ENCODE measurements at regions not wholly inside any gene's neighbourhood (a gene's known extent, or its start where the extent isn't known, plus 50 kb on each side); places are given as distances from the start of the nearest gene placed in this dataset.
"Not testable (repeated sequence)": the region's sequence is repeated elsewhere in the genome, so short reads cannot be mapped to it uniquely, and the experiment has no call there.

DNA sequence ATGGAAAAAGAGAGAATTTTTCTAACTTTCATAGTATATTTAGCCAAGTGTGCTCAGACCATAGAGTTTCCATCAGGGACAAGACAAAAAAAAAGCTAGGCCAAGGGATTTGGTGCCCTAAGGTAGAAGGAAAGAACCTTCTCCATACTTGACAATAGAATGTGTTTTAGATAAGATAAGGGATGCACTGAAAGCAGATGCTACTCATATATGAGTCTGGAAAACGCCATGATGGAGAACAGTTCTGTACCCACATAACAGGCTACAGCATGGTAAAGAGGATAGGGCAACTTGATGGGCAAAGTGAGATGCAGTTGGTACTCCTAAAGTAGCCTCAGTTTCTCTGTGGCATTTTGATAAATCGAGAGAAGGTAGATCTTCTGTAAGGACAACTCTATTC lies 216.4 kb upstream of the NECTIN3 start:
- no peak for DNase-seq

DNA sequence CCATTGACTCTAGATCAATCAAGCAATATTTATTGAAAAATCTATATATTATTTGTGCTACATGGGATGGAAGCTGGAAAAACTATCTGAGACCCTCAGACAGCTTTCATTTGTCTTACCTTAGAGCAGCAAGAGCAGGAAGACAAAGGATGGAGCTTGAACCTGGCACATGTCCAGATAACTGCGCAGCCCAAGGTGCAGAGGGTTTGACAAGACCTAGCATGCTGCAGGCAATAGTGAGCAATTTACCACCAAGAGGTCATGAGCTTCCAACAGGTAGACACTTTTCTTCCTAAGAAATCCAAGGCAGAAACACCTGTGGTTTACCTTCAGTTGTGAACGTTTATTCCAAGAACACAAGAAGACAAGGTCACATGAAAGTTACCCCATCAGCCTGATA lies 214.7 kb upstream of the NECTIN3 start:
- no peak for DNase-seq

DNA sequence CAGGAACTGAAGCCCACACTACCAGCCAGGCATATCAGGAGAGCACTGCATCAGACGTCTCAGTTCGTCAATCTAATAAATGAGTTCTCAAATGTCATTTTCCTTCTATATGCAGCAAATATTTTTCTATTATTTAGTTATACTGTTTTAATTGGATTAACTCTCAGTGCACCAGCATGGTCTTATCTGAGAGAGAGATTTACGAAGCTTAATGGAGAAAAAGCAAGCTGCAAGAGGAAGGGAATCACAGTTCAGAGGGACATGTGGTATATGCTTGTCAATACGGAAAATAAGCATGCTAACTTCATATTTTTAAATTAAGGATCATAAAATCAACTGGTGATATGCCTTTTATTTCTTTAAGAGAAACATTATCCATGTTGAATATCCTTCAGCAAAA lies 213.1 kb upstream of the NECTIN3 start:
- DNase-seq = no peak

DNA sequence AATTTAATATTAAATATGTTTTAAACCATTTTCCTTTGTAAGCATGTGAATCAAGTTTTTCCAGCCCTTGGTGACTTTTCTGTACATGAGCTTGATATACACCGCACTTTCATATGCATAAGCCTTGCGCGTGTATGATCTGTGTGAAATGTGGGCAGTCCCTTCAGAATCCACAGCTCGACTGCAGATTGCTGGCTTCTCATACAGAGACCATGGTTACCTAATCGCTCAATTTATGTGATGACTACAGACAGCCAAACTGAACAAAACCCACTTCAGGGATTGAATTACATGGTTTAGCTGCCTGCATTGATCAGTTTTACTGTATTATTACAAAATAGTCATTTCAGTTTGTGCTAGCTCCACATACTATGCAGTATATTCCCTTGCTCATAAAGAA lies 212.3 kb upstream of the NECTIN3 start:
- DNase-seq = no peak

DNA sequence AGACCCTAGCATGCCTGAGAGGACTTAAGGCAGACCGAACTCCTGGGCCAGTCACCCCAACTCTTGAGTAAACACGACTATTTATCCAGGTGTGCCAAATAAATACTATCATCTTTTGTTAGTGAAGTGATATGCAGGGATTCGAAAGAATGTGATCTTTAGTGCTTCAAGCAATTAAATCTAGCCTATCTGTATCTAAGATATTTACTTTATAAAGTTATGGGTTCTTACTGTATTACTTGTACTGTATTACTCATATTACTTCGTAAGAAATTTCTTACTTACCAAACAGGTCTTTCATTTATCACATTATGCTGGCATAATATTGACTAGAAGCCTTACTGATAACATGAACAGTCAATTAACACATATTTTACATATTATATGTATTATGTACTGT lies 211.6 kb upstream of the NECTIN3 start:
- no peak for DNase-seq

DNA sequence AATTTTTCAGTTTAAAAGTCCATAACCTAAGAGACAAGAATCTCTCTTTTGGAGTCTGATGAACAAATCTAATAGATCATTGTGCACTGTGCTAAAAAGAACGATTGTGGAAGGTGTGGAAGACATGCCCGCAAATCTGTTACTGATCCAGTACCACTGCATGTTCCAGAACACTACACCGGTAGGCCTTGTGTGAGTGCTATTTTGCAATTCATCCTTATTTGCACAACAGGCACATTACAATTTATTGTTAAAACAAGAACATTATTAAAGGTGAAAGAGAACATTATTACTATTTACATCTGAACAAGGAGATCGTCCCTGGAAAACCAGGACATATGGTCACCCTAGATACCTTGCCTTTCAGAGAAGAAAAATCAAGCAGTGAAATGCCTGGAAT lies 205.7 kb upstream of the NECTIN3 start:
- DNase-seq = no peak

DNA sequence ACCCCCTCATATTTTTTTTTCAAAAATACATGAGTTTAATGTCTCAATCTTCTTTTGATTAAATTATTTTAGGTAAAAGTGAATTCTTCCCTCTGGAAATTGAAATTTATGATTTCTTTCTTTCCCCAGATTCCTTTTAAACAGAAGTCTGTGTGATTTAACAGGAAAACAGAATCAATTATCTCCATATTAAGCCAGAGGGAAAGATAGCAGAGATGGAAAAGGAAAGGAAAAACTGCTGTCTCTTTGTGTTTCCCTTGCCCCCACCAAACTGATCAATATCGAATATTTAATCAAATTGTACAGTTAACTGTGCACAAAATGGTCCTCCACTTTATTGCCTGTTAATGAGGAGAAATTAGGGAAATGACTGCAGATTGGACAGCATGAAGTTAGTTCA lies 203.5 kb upstream of the NECTIN3 start:
- no peak for DNase-seq

DNA sequence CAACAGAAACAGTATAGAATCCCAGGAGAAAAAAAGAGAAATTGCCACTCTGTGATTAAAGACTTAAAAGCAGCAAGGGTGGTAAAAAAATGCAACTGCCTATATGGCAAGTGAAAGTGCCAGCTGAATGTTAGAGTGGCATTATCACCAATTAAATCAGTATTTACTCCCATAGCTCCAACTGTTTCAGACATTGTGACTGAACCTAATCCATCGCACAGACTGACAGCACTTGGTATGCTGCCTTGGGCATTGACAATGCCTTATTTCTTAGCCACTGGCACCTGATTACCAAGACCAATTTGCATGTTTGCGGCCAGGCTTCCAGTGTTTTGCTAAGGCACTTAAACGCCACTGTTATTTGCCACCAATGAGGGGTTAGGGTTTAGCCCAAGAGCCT lies 201.9 kb upstream of the NECTIN3 start:
- DNase-seq = no peak

DNA sequence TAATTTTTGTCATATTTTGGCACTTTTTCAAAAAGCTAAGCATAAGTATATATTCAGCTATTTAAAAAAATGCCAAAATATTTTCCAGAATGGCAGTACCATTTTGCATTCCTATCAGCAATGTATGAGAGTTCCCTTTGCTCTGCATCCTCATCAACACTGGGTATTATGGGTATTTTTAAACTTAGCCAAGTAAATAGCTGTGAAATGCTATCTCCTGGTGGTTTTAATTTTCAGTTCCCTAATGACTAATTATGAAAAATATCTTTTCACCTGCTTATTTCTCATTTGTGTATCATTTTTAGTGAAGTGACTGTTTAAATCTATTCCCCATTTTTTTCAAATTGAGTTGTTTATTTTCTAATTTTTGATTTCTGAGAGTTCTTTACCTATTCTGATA lies 199.7 kb upstream of the NECTIN3 start:
- DNase-seq = no peak

DNA sequence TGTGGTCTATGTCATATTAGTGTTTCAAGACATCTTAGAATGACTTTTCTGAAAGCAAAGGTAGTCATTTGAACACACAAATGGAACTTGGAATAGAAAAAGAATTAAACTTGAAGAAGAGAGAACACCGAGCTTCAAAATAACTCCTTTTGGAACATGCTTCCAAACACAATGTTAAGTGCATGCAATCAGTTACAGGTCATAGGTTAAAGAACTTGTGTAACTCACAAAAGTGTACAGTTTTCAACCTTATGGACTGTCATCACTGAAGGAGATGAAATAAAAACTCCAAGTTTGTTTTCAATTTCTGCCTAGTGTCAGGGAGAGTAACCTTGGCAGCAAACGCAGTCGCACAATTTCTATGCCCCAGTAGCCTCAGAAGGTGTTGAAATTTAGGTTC lies 192.9 kb upstream of the NECTIN3 start:
- no peak for DNase-seq

DNA sequence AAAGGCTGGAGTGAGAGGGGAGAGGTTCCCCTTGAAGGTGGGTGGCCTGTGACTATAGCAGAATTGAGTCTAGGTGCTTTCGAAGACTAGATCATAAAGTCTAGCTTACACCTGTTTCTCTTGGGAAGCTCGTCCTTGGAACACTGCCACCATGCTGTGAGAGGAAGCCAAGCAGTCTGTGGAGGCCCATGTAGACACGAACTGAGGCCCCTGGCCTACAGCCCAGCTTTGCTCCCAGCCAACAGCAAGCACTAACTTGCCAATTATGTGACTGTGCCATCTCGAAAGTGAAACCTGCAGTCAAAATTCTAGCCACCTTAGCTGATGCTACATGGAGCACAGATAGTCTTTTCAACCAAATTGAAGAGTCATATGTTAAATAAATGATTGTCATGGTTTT lies 190.5 kb upstream of the NECTIN3 start:
- no peak for DNase-seq

DNA sequence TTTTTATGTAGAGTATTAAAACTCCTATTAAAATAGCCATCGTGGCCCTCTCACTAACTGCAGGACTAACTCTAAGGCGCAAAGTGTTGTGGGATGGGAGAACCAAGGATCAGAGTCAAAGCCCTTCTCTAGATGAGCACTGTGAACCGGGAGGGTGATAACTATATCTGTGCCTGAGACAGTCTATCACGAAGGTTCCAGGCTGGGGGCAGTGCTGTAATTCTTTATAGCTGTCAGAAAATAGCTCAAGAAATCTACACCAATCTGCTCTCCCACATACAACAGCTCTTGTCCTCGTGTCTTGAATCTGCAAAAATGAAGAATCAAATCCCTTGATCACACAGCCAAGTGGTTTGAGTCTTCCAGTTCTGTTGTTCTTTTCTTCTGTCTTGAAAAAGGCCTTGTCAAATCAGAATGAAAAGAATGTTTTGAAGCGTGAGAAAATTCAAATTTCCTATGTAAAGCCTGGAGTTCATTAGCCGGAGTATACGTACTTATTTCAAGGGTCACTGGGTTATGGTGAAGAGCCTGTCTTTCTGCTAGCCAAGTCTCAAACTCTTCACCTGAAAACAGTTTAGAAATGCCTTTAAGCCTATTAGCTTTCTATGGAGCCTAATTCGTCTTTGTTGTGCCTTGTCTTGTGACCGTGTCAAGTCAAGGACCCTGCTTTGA lies 185.3 kb upstream of the NECTIN3 start:
- DNase-seq = no peak

DNA sequence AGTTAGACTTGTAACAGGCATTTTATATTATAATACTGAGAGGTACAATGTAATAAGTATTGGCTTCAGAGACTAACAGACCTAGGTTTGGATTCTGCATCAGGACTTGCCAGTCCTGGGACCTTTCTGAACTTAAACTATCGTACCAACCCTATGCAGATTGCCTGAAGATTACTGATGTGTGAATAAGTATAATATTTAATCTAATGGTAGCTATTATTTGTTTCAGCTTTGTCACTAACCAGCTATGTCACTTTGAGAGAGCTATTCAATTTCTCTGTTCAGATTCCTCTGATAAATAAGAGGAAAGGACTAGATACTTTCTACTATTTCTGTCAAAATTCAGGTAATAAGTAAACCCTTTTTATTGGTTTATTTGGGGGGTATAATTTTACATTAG lies 184.4 kb upstream of the NECTIN3 start:
- DNase-seq = no peak

DNA sequence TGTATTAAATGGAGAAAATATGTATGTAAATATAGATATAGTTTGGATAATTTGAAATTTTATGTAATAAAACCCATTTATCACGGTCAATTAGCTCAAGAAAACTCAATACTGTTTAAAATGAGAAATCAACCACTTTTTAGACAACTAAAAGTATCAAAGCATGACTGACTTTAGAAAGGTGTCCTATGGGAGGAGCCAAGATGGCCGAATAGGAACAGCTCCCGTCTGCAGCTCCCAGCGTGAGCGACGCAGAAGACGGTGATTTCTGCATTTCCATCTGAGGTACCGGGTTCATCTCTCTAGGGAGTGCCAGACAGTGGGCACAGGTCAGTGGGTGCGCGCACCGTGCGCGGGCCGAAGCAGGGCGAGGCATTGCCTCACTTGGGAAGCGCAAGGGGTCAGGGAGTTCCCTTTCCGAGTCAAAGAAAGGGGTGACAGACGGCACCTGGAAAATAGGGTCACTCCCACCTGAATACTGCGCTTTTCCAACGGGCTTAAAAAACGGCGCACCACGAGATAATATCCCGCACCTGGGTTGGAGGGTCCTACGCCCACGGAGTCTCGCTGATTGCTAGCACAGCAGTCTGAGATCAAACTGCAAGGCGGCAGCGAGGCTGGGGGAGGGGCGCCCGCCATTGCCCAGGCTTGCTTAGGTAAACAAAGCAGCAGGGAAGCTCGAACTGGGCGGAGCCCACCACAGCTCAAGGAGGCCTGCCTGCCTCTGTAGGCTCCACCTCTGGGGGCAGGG lies 182.8 kb upstream of the NECTIN3 start:
- DNase-seq = not testable (repeated sequence)

DNA sequence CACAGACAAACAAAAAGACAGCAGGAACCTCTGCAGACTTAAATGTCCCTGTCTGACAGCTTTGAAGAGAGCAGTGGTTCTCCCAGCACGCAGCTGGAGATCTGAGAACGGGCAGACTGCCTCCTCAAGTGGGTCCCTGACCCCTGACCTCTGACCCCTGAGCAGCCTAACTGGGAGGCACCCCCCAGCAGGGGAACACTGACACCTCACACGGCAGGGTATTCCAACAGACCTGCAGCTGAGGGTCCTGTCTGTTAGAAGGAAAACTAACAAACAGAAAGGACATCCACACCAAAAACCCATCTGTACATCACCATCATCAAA lies 182.3 kb upstream of the NECTIN3 start:
- DNase-seq = not testable (repeated sequence)

DNA sequence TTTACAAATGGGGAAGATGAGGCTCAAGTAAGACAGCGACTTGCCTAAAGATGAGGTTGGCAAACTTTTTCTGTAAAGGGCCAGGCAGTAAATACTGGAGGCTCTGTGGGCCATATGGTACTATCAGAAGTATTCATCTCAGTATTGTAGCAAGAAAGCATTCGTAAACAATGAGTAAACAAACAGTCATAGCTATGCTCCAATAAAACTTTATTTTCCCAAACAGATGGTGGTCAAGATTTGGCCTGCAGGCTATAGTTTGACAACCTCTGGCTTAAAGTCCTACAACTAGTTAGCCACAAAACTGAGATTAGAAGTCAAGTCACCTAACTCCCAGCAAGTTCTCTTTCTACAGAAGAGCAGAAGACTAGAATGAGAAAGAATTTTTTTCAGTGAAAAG lies 177.0 kb upstream of the NECTIN3 start:
- DNase-seq = no peak

DNA sequence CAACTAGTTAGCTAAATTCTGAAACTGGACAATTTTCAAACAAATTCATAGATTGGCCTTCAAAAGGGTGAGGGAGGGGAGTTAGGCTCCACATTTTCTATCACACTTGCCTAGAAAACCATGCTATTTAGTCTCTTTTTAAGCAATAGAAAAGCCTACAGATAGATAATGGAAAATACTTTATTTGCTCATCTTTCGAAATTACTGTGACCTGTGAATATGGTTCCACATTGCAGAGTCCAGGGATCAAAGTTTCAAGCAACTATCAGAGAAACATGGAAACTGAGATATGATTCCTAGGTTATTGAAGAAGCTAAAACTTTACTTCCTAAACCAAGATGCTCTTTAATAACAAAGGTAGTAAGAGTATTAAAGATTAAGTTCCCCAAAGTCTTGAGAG lies 176.6 kb upstream of the NECTIN3 start:
- DNase-seq = no peak

DNA sequence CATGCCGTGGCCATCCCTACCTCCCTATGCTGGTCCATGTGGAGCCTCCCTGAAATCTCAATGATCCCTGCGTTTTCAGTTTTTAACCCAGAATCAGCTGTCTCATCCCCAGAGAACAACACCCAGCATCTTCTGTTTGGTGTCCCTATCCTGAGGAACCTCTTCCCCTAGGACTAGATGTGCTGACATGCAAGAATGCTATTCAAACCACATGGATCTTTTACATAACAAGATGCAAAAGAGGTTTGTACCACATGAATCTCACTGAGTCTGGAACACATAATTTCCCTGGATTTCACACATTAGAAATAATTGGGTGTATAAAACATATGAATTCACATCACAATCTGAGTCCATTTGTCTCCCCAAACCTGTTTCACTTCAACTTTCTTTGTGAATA lies 174.6 kb upstream of the NECTIN3 start:
- no peak for DNase-seq

DNA sequence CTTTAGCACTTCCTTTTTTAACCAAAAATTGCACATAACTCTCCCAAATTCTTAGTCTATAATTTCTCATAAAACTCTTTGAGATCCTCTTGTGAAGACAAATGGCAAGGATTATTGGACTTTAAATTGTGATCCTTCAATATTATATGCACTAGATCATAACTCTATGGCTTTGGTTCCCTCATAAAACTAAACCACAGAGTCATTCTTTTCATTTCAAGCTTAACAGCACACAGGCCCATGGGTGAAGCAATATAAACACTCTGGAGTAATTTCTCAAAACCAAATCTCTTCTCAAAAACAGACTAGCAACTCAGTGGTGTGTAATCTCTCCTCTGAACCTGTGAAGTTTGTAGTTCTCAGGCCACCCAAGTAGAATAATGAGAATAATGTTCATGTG lies 171.0 kb upstream of the NECTIN3 start:
- no peak for DNase-seq

DNA sequence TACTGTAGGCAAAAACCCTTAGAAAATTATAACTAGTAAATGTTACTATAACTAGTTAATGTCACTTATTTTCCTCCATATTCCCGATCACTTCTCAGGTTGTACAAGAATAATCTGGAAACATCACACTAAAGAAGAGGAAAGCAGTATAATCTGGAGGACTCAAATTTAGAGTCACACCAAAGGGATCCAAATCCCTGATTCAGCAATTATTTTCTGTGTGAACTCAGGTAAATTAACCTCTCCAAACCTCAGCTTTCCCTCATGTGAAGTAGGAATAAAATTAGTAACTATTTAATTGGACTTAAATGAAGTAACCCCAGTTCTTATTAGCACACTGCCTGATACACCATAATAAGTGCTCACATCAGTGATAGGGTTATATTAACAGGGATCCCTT lies 170.1 kb upstream of the NECTIN3 start:
- no peak for DNase-seq

DNA sequence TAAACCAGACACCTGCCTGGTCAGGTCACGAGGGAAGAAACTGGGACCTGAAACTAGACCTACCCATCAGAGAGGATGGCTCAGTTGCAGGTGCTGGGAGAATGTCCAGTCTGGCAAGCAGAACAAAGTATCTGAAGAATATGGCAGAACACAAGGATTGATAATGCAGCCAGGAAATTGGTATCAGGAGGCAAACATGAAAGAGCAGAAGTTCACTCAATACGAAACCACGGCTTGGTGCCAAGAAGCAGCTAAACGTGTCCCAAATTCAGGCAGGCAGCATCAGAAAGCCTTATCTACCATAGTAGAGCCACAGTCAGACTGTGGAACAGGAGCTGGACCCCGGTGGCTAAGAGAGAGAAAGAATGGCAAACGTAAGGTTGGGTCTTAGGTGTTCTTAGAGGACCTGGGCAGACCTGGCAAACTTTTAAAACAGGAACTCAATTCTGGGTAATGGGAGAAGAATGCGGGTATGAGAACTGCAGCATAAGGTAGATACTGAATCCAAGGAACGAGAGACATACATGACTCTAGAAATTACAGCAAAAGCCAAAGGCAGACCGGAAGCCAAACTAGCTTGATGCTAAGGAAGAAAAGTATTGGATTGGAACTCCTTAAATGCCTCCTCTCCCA lies 169.0 kb upstream of the NECTIN3 start:
- DNase-seq = no peak

DNA sequence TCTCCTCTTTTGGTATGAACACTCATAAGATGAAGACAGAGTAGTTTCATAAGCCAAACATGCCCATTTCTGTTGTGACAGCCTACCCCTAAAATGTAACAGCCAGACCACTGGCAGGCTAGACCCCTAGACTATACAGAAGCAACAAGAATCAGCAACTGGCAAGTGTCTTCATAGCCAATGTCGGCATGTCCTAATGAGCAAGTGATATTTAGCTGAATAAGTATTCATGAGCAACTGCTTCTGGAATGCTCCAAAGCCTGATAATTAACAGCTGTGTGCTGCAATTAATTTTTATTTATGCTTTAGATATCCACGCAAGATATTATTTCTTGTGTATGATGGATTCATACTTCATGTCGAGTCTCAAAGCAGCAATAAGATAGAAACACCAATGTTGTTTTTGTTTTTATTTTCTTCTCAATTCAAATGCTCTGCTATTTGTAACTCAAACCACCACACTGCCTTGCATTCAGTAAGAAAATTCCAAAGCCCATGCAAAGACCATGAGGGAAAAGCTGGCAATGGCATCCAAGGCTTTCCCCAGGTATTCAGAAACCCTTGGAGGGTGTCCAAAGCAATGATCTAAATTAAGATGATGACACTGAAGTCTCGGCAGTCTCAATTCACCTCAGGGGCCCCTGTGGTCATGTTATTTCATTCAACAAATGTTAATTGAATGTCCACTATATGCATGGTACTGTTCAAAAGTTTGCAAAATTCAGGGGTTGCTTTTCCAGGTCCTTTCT lies 167.7 kb upstream of the NECTIN3 start:
- no peak for DNase-seq

DNA sequence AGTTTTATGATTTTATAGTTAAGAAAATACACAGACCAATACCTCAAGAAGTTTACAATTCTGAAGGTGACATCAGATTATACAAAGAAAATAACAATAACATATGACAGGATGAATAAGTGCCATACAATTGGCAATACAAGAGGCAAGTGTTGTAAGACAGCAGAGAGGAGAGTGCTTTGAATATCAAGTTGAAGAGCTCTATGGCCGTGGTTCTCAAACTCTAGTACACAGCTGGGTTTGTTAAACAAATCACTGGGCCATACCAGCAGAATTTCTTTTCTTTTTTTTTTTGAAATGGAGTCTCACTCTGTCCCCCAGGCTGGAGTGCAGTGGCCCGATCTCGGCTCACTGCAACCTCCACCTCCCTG lies 167.1 kb upstream of the NECTIN3 start:
- DNase-seq = no peak

DNA sequence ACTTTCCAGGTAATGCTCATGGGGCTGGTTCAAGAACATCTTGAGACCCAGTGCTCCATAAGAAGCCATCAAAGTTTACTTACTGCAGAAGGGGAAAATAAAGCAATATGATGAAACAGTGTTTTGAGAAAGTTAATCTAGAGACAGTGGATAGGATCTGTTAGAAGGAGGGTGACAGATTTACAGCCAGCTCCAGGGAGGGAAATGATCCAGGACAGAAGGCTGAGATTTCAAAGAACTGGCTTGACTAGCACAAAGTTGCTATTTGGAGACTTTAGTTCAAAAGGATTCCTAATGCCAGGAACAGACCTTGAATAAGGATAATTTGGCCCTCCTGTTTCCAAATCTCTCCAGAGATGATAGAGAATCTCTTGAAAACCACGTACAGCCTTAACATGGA lies 166.5 kb upstream of the NECTIN3 start:
- no peak for DNase-seq
